ENCODE measurements at regions not wholly inside any gene's neighbourhood (a gene's known extent, or its start where the extent isn't known, plus 50 kb on each side); places are given as distances from the start of the nearest gene placed in this dataset.

DNA sequence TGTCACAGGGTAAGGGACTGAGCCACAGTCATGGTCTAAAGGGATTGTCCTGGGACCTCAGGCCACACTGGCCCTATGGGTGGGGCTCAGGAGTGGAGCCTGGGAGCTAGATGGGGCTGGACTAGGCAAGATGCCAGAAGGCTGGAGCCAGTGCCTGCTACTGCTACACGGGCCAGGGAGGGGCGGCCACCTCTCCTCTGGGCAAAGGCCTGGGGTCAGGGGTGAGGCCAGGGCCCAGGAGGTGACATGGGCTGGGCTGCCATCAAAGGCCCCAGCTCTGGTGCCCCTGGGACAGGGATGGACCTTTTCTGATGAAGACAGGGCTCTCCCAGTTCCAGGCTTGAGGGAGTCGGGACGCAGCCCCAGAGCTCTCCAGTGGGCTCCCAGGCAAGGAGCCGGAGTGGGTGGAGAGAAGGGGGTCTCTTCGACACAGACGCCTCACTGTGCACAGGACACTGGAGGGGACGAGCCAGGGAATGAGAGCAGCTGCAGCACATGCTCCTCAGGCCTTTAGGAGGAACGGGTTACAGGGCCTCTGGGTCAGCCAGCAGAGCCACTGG, 62.1 kb upstream of the IQSEC1 start:
- Histone ChIP-seq H3K9me3 (ENCODE audit: insufficient read depth, low read depth, low read length) (no peaks in the 10 kb centered on the region), H3K79me1 (ENCODE audit: low read length) (no peaks in the 10 kb centered on the region), H3K4me3 (ENCODE audit: low read depth, low read length) (no peak overlapping the region), H3K4ac (ENCODE audit: low read depth, low read length) (no peak overlapping the region), H3K27ac (ENCODE audit: low read depth, low read length) (no peak overlapping the region), H3K9ac (ENCODE audit: low read length) (no peak overlapping the region), H2BK12ac (ENCODE audit: low read length) (no peak overlapping the region), H4K12ac (ENCODE audit: low read depth, low read length) (no peak overlapping the region), H2BK120ac (ENCODE audit: insufficient read depth, low read length, poor library complexity) (no peak overlapping the region), H2BK5ac (ENCODE audit: low read depth, low read length, poor library complexity) (no peak overlapping the region), H3K27me3 (ENCODE audit: insufficient read depth, low read length) (no peaks in the 10 kb centered on the region), H3K4me1 (ENCODE audit: control insufficient read depth in 1 of 2, insufficient read depth in 2 of 2, low read length in 2 of 2) (no peaks in the 10 kb centered on the region), H3K18ac (ENCODE audit: low read length) (no peak overlapping the region), H3K36me3 (ENCODE audit: control insufficient read depth in 1 of 2, insufficient read depth in 2 of 2, low read length in 2 of 2) (no peaks in the 10 kb centered on the region), H2AK5ac (ENCODE audit: low read length) (no peak overlapping the region), H3K79me2 (ENCODE audit: control insufficient read depth, insufficient read depth, low read length, poor library complexity) (no peaks in the 10 kb centered on the region), H3K14ac (ENCODE audit: low read length) (no peak overlapping the region), H3K4me2 (ENCODE audit: low read length) (no peak overlapping the region), H3K23ac (ENCODE audit: low read length) (no peak overlapping the region), H2AFZ (ENCODE audit: insufficient read depth, low read length, poor library complexity) (no peak overlapping the region), H4K8ac (ENCODE audit: low read depth, low read length) (no peak overlapping the region), H4K91ac (ENCODE audit: low read depth, low read length) (no peak overlapping the region)
- DNase-seq = no peak
- no CpG with 5 or more reads among the region's 9 CpGs for WGBS (ENCODE audit: extremely low coverage, insufficient coverage, insufficient read length)

GRCh38 chr3:13134879-13135206, 61.6 kb upstream of the IQSEC1 start:
- no CpG with 5 or more reads among the region's 8 CpGs for WGBS (ENCODE audit: extremely low coverage, insufficient coverage, insufficient read length)
- H3K36me3 ChIP-seq (ENCODE audit: control insufficient read depth in 1 of 2, insufficient read depth in 2 of 2, low read length in 2 of 2) = no peaks in the 10 kb centered on the region

GRCh38 chr3:13134166-13134878, 61.1 kb upstream of the IQSEC1 start:
- Histone ChIP-seq H4K91ac (ENCODE audit: low read depth, low read length) (no peak overlapping the region), H3K27me3 (ENCODE audit: insufficient read depth, low read length) (no peaks in the 10 kb centered on the region), H3K4ac (ENCODE audit: low read depth, low read length) (no peak overlapping the region), H3K79me2 (ENCODE audit: control insufficient read depth, insufficient read depth, low read length, poor library complexity) (no peaks in the 10 kb centered on the region), H3K4me3 (ENCODE audit: low read depth, low read length) (no peak overlapping the region), H3K23ac (ENCODE audit: low read length) (no peak overlapping the region), H2BK12ac (ENCODE audit: low read length) (no peak overlapping the region), H3K27ac (ENCODE audit: low read depth, low read length) (no peak overlapping the region), H3K9me3 (ENCODE audit: insufficient read depth, low read depth, low read length) (no peaks in the 10 kb centered on the region), H3K14ac (ENCODE audit: low read length) (no peak overlapping the region), H2BK5ac (ENCODE audit: low read depth, low read length, poor library complexity) (no peak overlapping the region), H2AK5ac (ENCODE audit: low read length) (no peak overlapping the region), H3K9ac (ENCODE audit: low read length) (peak overlapping the region; percentile 31), H3K4me2 (ENCODE audit: low read length) (no peak overlapping the region), H2BK120ac (ENCODE audit: insufficient read depth, low read length, poor library complexity) (no peak overlapping the region), H3K18ac (ENCODE audit: low read length) (no peak overlapping the region), H3K79me1 (ENCODE audit: low read length) (no peaks in the 10 kb centered on the region), H4K8ac (ENCODE audit: low read depth, low read length) (no peak overlapping the region), H4K12ac (ENCODE audit: low read depth, low read length) (no peak overlapping the region), H3K4me1 (ENCODE audit: control insufficient read depth in 1 of 2, insufficient read depth in 2 of 2, low read length in 2 of 2) (no peaks in the 10 kb centered on the region), H3K36me3 (ENCODE audit: control insufficient read depth in 1 of 2, insufficient read depth in 2 of 2, low read length in 2 of 2) (no peaks in the 10 kb centered on the region), H2AFZ (ENCODE audit: insufficient read depth, low read length, poor library complexity) (no peak overlapping the region)
- DNase-seq = peak in 1 of 2 donors; percentile 26
- WGBS (ENCODE audit: extremely low coverage, insufficient coverage, insufficient read length) = no CpG with 5 or more reads among the region's 12 CpGs

More at GRCh38 chr3:13134879-13135206, 61.6 kb upstream of the IQSEC1 start:
- Histone ChIP-seq H2BK5ac (ENCODE audit: low read depth, low read length, poor library complexity) (no peak overlapping the region), H2AK5ac (ENCODE audit: low read length) (no peak overlapping the region), H2AFZ (ENCODE audit: insufficient read depth, low read length, poor library complexity) (no peak overlapping the region), H3K9ac (ENCODE audit: low read length) (no peak overlapping the region), H4K91ac (ENCODE audit: low read depth, low read length) (no peak overlapping the region), H3K79me1 (ENCODE audit: low read length) (no peaks in the 10 kb centered on the region), H3K4ac (ENCODE audit: low read depth, low read length) (no peak overlapping the region), H3K9me3 (ENCODE audit: insufficient read depth, low read depth, low read length) (no peaks in the 10 kb centered on the region), H3K4me1 (ENCODE audit: control insufficient read depth in 1 of 2, insufficient read depth in 2 of 2, low read length in 2 of 2) (no peaks in the 10 kb centered on the region), H4K8ac (ENCODE audit: low read depth, low read length) (no peak overlapping the region), H3K4me3 (ENCODE audit: low read depth, low read length) (no peak overlapping the region), H3K27ac (ENCODE audit: low read depth, low read length) (no peak overlapping the region), H3K23ac (ENCODE audit: low read length) (no peak overlapping the region), H2BK12ac (ENCODE audit: low read length) (no peak overlapping the region), H3K27me3 (ENCODE audit: insufficient read depth, low read length) (no peaks in the 10 kb centered on the region), H3K79me2 (ENCODE audit: control insufficient read depth, insufficient read depth, low read length, poor library complexity) (no peaks in the 10 kb centered on the region), H3K4me2 (ENCODE audit: low read length) (no peak overlapping the region), H2BK120ac (ENCODE audit: insufficient read depth, low read length, poor library complexity) (no peak overlapping the region), H4K12ac (ENCODE audit: low read depth, low read length) (no peak overlapping the region), H3K18ac (ENCODE audit: low read length) (no peak overlapping the region), H3K14ac (ENCODE audit: low read length) (no peak overlapping the region)
- DNase-seq = no peak

DNA sequence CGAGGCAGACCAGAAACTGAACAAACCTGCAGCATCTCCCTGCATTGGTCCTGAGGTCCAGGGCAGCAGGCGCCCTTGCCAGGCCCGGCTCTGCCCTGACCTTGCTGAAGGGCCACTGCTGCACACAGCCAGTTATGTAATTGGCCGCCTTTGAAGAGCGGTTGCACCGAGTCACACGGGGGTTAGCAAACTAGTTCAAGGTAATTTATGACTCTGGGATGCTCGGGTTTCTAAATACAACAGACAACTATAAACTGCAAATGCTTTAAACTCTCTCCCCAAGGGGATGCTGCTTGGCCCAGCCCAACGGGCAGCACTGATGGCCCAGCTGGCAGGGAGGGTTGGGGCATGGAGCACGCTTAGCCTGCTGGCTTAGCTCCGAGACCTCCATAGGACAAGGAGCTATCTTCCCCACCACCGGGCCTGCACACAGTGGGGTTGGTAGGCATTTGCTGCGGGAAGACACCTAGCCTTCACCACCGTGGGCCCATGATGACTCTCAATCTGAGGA, 60.3 kb upstream of the IQSEC1 start:
- no peak overlapping the region for H4K12ac ChIP-seq (ENCODE audit: low read depth, low read length)
- no peaks in the 10 kb centered on the region for H3K9me3 ChIP-seq (ENCODE audit: insufficient read depth, low read depth, low read length)
- WGBS (ENCODE audit: extremely low coverage, insufficient coverage, insufficient read length) = no CpG with 5 or more reads among the region's 14 CpGs
- no peak overlapping the region for H3K4me3 ChIP-seq (ENCODE audit: low read depth, low read length)
- H3K27me3 ChIP-seq (ENCODE audit: insufficient read depth, low read length) = no peaks in the 10 kb centered on the region
- no peaks in the 10 kb centered on the region for H3K4me1 ChIP-seq (ENCODE audit: control insufficient read depth in 1 of 2, insufficient read depth in 2 of 2, low read length in 2 of 2)
- H4K91ac ChIP-seq (ENCODE audit: low read depth, low read length) = no peak overlapping the region
- H3K27ac ChIP-seq (ENCODE audit: low read depth, low read length) = no peak overlapping the region
- no peak overlapping the region for H2AK5ac ChIP-seq (ENCODE audit: low read length)
- H3K9ac ChIP-seq (ENCODE audit: low read length) = no peak overlapping the region
- H4K8ac ChIP-seq (ENCODE audit: low read depth, low read length) = no peak overlapping the region
- no peaks in the 10 kb centered on the region for H3K36me3 ChIP-seq (ENCODE audit: control insufficient read depth in 1 of 2, insufficient read depth in 2 of 2, low read length in 2 of 2)
- H2BK5ac ChIP-seq (ENCODE audit: low read depth, low read length, poor library complexity) = no peak overlapping the region
- no peak overlapping the region for H3K18ac ChIP-seq (ENCODE audit: low read length)
- H3K23ac ChIP-seq (ENCODE audit: low read length) = no peak overlapping the region
- no peak overlapping the region for H3K14ac ChIP-seq (ENCODE audit: low read length)
- H3K79me1 ChIP-seq (ENCODE audit: low read length) = no peaks in the 10 kb centered on the region
- no peak overlapping the region for H2AFZ ChIP-seq (ENCODE audit: insufficient read depth, low read length, poor library complexity)
- H2BK120ac ChIP-seq (ENCODE audit: insufficient read depth, low read length, poor library complexity) = no peak overlapping the region
- no peaks in the 10 kb centered on the region for H3K79me2 ChIP-seq (ENCODE audit: control insufficient read depth, insufficient read depth, low read length, poor library complexity)
- H3K4ac ChIP-seq (ENCODE audit: low read depth, low read length) = no peak overlapping the region
- no peak overlapping the region for H2BK12ac ChIP-seq (ENCODE audit: low read length)
- DNase-seq = no peak
- no peak overlapping the region for H3K4me2 ChIP-seq (ENCODE audit: low read length)
